Activated CD4-positive, alpha-beta T cell treated with anti-CD3 and anti-CD28 coated beads, Interleukin-2, Interleukin-6, amounts not matched to agents 100 ng/mL and 50 ng/mL, durations not matched to agents 16 hours and 8 hours (primary cell): ENCODE measurements at regions not wholly inside any gene's neighbourhood (a gene's known extent, or its start where the extent isn't known, plus 50 kb on each side); places are given as distances from the start of the nearest gene placed in this dataset.
"Not testable (repeated sequence)": the region's sequence is repeated elsewhere in the genome, so short reads cannot be mapped to it uniquely, and the experiment has no call there.

Experiments used
- DNase-seq: peaks from one replicate; pipeline ENCODE4 v3.0.0-alpha.2; 2020

GRCh38 chr18:56312551-56313335 is 325.6 kb downstream of the TXNL1 start:
- DNase-seq, result no peak

GRCh38 chr18:56309104-56309503 is 329.3 kb downstream of the TXNL1 start:
- DNase-seq, result no peak

DNA sequence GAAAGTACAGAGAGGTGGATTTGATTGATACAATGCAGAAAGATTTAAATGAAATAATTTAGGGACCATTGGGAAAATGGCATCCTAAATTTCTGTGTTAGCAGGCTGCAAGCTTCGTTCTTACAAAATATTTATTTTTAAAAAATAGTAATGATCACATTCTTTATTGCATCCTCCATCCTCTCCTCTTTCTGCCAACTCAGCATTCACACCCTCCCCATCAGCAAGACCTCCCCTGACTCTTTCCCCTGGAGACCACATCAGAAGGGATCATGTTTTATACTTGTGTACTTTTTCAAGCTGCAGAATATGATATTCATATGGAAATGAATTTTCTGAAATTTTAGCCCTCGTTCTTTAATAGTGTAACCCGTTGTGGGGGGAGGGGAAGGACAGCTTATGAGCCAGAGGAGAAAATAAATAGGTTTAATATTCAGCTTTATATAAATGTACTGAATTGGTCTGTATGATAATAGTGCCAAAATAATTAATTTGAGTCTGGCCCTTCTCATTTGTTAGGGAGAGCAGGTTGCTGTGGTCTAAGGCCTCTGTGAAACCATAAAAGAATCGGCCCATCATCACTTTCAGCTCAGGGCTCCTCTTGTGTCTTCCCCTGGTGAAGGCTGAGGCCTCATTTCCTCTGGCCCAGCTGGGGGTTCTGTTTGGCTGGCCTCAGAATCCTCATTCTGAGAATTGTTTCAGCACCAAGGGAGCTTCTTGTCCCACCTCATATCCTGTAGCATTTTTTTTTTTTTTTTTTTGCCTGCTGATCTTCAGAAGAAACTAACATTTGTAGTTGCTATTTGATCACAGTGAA is 330.8 kb downstream of the TXNL1 start:
- no peak for DNase-seq

GRCh38 chr18:56306797-56307196 is 331.6 kb downstream of the TXNL1 start:
- no peak for DNase-seq

GRCh38 chr18:56305583-56305982 is 332.8 kb downstream of the TXNL1 start:
- DNase-seq, result no peak

- DNase-seq, result no peak
Measured at GRCh38 chr18:56302156-56302555, 336.2 kb downstream of the TXNL1 start.

- DNase-seq, result no peak
Measured at GRCh38 chr18:56299740-56300139, 338.7 kb downstream of the TXNL1 start.

- DNase-seq, result no peak
Measured at GRCh38 chr18:56298935-56299334, 339.5 kb downstream of the TXNL1 start.

- DNase-seq, result no peak
Measured at GRCh38 chr18:56296381-56296780, 342.0 kb downstream of the TXNL1 start.

DNA sequence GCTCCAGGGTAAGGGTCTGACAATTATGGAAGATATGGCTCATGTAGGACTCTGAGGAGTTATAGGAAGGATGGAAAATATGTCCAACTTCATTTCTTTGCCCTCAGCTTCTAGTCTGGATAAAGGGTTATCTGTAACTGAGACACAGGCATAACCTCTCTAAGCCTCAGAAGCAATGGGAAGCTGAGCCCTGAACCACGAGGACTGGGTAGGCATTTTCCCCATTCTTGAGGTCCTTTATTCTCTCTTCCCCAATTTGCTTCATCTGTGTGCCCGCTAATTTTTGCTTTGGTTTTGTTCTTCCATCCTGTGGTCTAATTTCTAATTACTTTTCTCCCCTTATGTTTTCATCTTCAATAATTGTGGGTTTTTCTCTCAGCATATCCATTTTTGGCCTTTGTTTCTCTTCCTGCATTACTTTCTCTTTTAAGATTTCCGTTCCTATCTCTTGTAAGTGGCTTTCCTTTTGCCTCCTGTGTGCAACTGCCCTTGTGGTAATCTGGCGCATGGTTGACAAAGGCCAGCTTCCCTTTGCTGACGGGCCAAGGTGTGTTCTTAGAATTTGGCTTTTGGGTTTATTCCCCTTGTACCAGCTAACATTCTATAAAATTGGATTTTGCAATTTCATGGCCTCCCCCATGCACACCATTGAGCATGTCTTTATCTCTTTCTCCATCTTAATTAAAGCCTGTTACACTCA is 343.8 kb downstream of the TXNL1 start:
- DNase-seq, result no peak

- no peak for DNase-seq
Measured at GRCh38 chr18:56291294-56291693, 347.1 kb downstream of the TXNL1 start.

GRCh38 chr18:56289381-56289780 is 349.0 kb downstream of the TXNL1 start:
- DNase-seq, result no peak

DNA sequence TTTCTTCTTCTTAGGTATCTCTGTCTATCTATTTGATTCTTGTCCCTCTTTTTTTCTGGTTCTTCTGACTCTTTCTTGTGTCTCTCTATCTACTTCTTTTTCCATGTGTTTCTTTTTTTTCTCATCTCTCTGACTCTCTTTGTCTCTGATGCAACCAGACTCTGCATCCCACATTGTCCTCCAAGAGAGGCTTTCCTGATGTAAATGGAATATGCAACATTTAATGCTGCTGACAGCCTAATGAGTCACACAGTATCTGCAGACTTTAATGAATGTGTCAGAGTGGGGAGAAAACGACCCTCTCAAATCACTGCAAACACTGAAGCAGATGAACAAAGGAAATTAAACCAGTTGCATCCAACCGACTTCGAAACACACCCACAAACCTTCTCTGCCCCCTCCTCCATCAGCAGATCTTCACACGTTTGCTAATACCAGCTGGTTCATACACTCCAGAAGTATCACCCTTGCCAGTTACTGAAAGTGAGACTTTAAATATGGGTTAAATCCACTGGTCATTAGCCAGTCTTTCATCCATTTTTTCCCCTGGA is 351.5 kb downstream of the TXNL1 start:
- no peak for DNase-seq

GRCh38 chr18:56285387-56286065 is 352.9 kb downstream of the TXNL1 start:
- no peak for DNase-seq

DNA sequence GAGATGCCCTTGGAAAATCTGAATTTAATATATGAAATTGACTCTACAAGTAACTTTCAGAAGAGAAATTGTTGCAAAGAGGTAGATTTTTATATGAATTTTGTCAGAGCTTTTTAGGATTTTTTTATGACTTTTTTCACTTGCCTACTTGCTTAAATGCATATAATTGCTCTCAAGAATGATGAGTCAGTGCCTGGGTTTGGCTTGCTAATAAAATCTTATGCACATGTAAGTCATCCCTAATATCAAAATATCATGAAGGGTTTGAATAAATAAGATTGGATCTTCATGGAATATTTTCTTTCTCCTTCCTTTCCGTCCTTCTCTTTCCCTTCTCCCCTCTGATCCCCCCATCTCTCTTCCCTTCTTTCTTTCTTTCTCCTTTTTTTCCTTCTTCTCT is 354.1 kb downstream of the TXNL1 start:
- no peak for DNase-seq

DNA sequence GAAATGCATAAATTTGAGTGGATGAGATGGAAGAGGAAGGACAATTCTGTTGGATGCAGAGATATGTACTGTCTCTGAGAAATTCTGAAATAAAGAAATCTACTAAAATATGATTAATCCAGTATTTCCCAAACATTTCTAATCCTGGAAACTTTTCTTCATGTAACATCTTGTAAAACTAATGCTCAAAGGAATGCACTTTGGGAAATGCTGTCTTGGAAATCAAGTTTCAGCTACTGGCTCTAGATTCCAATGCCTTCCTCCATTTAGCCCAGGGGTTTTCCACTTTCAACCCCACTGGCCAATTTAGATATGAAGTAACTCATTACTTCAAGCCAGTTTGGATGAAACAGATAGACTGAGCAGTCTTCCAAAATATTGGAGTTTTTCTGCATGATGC is 355.1 kb downstream of the TXNL1 start:
- DNase-seq, result no peak

- DNase-seq, result no peak
Measured at GRCh38 chr18:56282234-56283104, 355.9 kb downstream of the TXNL1 start.

DNA sequence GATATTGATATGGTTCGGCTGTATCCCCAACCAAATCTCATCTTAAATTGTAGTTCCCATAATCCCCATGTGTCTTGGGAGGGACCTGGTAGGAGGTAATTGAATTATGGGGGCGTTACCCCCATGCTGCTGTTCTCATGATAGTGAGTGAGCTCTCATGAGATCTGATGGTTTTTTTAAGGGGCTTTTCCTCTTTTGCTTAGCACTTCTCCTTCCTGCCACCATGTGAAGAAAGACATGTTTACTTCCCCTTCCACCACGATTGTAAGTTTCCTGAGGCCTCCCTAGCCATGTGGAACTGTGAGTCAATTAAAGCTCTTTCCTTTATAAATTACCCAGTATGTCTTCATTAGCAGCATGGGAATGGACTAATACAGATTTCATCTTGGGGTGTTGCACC is 358.6 kb downstream of the TXNL1 start:
- DNase-seq, result not testable (repeated sequence)

- no peak for DNase-seq
Measured at GRCh38 chr18:56278421-56279003, 359.9 kb downstream of the TXNL1 start.

- no peak for DNase-seq
Measured at GRCh38 chr18:56276466-56276865, 361.9 kb downstream of the TXNL1 start.

DNA sequence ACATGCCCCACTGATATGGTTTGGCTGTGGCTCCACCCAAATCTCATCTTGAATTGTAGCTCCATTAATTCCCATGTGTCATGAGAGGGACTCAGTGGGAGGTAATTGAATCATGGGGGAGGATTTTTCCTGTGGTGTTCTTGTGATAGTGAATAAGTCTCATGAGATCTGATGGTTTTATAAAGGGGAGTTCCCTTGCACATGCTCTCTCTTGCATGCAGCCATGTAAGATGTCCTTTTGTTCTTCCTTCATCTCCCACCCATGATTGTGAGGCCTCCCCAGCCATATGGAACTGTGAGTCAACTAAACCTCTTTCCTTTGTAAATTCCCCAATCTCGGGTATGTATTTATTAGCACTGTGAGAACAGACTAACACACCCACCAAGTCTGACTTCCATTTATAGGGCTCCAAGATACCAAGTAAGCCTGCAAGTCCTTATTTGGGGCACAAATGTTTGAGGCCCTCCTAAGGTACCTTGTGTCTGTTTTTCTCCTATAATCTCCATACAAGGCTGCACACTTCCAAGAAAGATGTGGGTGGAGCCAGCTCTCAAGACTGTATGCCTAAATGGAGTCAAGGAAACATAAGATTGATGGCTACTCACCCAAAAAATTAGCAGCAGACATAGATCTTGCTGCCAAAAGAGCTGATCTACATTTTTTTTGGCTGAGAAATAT is 364.7 kb downstream of the TXNL1 start:
- DNase-seq, result no peak
